Endothelial cell of umbilical vein (primary cell): ENCODE measurements at regions not wholly inside any gene's neighbourhood (a gene's known extent, or its start where the extent isn't known, plus 50 kb on each side); places are given as distances from the start of the nearest gene placed in this dataset.

Experiments used
- BruUV-seq: library from RNA; stranded (reverse); fragments of 400-500 nt; replicated peaks from 2 replicates; lab custom pipeline; 2021; lab: Mats Ljungman, UMichigan
- CTCF ChIA-PET: fragments of 300-600, 350-600 bp; sonication (Branson Sonifier 250); formaldehyde crosslinking; loops from one replicate; lab custom pipeline; 2021; ENCODE audit warnings: antibody characterized with exemption, inconsistent platforms; lab: Charles Lee
- POLR2A ChIA-PET: fragments of 300-600, 350-600 bp; sonication (Branson Sonifier 250); formaldehyde crosslinking; loops from one replicate; lab custom pipeline; 2021; ENCODE audit warnings: antibody characterized with exemption, inconsistent platforms; lab: Charles Lee
- DNase-seq: peaks from one replicate; pipeline ENCODE4 v3.0.0-alpha.2; 2011; ENCODE audit warnings: low read depth, low spot score
- FAIRE-seq: peaks from 2 replicates; lab custom pipeline; 2011; peaks lifted over from hg19 to GRCh38; lab: Jason Lieb, UNC
- H2AFZ ChIP-seq: 2 replicates; pipeline ENCODE4 v1.6.0; 2012; ENCODE audit warnings: low read depth, low read length, control low read depth, inconsistent platforms
- H3K27ac ChIP-seq: 2 replicates; pipeline ENCODE4 v1.5.1; 2011; ENCODE audit warnings: low read depth, mild to moderate bottlenecking, control low read depth, low read length, moderate library complexity; ENCODE audit not compliant: insufficient read depth
- H3K27me3 ChIP-seq, 2 experiments: 2 replicates each; pipeline versions ENCODE4 v1.6.0 to v1.6.1; 2011; ENCODE audit warnings: low read length in 2 of 2, mixed read lengths in 1 of 2; ENCODE audit not compliant: control insufficient read depth in 2 of 2, insufficient read depth in 2 of 2
- H3K36me3 ChIP-seq, 2 experiments: 2 replicates in 1 of 2; 3 replicates in 1 of 2; pipeline ENCODE4 v1.5.1; 2011; ENCODE audit warnings: low read length in 2 of 2, mild to moderate bottlenecking in 1 of 2, moderate library complexity in 1 of 2; ENCODE audit not compliant: control insufficient read depth in 2 of 2, insufficient read depth in 2 of 2; ENCODE audit errors: extremely low read depth in 1 of 2
- H3K4me1 ChIP-seq: 3 replicates; pipeline ENCODE4 v1.5.1; 2011; ENCODE audit warnings: mild to moderate bottlenecking, low read length; ENCODE audit not compliant: control insufficient read depth, insufficient read depth; ENCODE audit errors: extremely low read depth
- H3K4me2 ChIP-seq: 2 replicates; pipeline ENCODE4 v1.6.1; 2011; ENCODE audit warnings: low read length, control low read depth, mixed read lengths; ENCODE audit not compliant: insufficient read depth
- H3K4me3 ChIP-seq, 3 experiments: fragments of 200-600 bp in 1 of 3; sonication (generic), shearing (Covaris generic) in 1 of 3; replicated peaks in 1 of 3; 2 replicates each; pipeline ENCODE4 v1.5.1; 2011 to 2016; ENCODE audit warnings: control low read depth in 3 of 3, low read length in 3 of 3, mild to moderate bottlenecking in 2 of 3, inconsistent platforms in 1 of 3, low read depth in 1 of 3, moderate library complexity in 1 of 3; ENCODE audit not compliant: insufficient read depth in 1 of 3
- H3K79me2 ChIP-seq: 2 replicates; pipeline ENCODE4 v1.6.0; 2012; ENCODE audit warnings: low read length, inconsistent platforms; ENCODE audit not compliant: control insufficient read depth, insufficient read depth
- H3K9ac ChIP-seq: replicated peaks from 2 replicates; pipeline ENCODE3; 2011; ENCODE audit warnings: low read length, control low read depth; ENCODE audit not compliant: insufficient read depth; ENCODE audit errors: extremely low read depth
- H3K9me1 ChIP-seq: replicated peaks from 3 replicates; pipeline ENCODE4 v1.6.0; 2011; ENCODE audit warnings: mild to moderate bottlenecking, low read length; ENCODE audit not compliant: control insufficient read depth, insufficient read depth; ENCODE audit errors: extremely low read depth
- H3K9me3 ChIP-seq: replicated peaks from 2 replicates; pipeline ENCODE4 v1.5.1; 2012; ENCODE audit warnings: low read length, inconsistent platforms; ENCODE audit not compliant: control insufficient read depth, insufficient read depth
- H4K20me1 ChIP-seq: replicated peaks from 2 replicates; pipeline ENCODE3; 2011; ENCODE audit warnings: mild to moderate bottlenecking, low read length; ENCODE audit not compliant: control insufficient read depth, insufficient read depth; ENCODE audit errors: extremely low read depth
- EZH2 ChIP-seq: IDR thresholded peaks from 2 replicates; pipeline ENCODE4 v1.6.1; 2012; ENCODE audit warnings: borderline replicate concordance, low read depth, mild to moderate bottlenecking, moderate library complexity, low read length, inconsistent platforms; ENCODE audit not compliant: severe bottlenecking
- FOS ChIP-seq: IDR thresholded peaks from 2 replicates; pipeline ENCODE4 v1.6.1; 2011; ENCODE audit warnings: mild to moderate bottlenecking, low read length, moderate library complexity, borderline replicate concordance; ENCODE audit not compliant: insufficient read depth
- GATA2 ChIP-seq: IDR thresholded peaks from 2 replicates; pipeline ENCODE4 v1.7.0; 2011; ENCODE audit warnings: low read depth, mild to moderate bottlenecking, moderate library complexity, mixed read lengths, low read length; ENCODE audit not compliant: insufficient read length, insufficient read depth
- JUN ChIP-seq: IDR thresholded peaks from 2 replicates; pipeline ENCODE4 v1.6.1; 2011; ENCODE audit warnings: borderline replicate concordance, low read depth; ENCODE audit not compliant: insufficient read length, insufficient read depth
- MYC ChIP-seq: IDR thresholded peaks from one replicate; pipeline ENCODE4 v1.6.1; 2011; ENCODE audit warnings: mild to moderate bottlenecking, low read depth, low read length
- POLR2A ChIP-seq: IDR thresholded peaks from 2 replicates; pipeline ENCODE4 v1.6.1; 2012; ENCODE audit warnings: low read depth, mild to moderate bottlenecking, control low read depth, low read length
- POLR2AphosphoS5 ChIP-seq: IDR thresholded peaks from 2 replicates; pipeline ENCODE4 v1.6.1; 2012; ENCODE audit warnings: low read depth, mild to moderate bottlenecking, control low read depth, low read length, moderate library complexity; ENCODE audit not compliant: insufficient read depth
- dilution Hi-C: fragments of 300-500 bp; cut with MboI; formaldehyde crosslinking; loops from one replicate; pipeline ENCODE4 v1.15.0; 2019; ENCODE audit warnings: low sequenced_read_pairs; ENCODE audit not compliant: extremely low pct_ligation_motif_present
- intact Hi-C: fragments of 100-400 bp; cut with micrococcal nuclease; formaldehyde crosslinking; loops from one replicate; pipeline ENCODE4 v1.10.0; 2022
- TF ChIP-seq, protein P1 (sequence below): IDR thresholded peaks from 2 replicates; pipeline ENCODE4 v1.6.1; 2011; ENCODE audit not compliant: insufficient read depth, insufficient read length
- TF ChIP-seq, protein P2 (sequence below), 2 donors: IDR thresholded peaks; 1 replicate in 1 of 2; 2 replicates in 1 of 2; pipeline ENCODE4 v1.5.1; 2011; ENCODE audit warnings: low read length in 2 of 2, mild to moderate bottlenecking in 2 of 2, moderate library complexity in 2 of 2, control low read depth in 1 of 2, inconsistent platforms in 1 of 2, low read depth in 1 of 2; ENCODE audit not compliant: insufficient read depth in 1 of 2; ENCODE audit errors: extremely low read depth in 1 of 2

DNA sequence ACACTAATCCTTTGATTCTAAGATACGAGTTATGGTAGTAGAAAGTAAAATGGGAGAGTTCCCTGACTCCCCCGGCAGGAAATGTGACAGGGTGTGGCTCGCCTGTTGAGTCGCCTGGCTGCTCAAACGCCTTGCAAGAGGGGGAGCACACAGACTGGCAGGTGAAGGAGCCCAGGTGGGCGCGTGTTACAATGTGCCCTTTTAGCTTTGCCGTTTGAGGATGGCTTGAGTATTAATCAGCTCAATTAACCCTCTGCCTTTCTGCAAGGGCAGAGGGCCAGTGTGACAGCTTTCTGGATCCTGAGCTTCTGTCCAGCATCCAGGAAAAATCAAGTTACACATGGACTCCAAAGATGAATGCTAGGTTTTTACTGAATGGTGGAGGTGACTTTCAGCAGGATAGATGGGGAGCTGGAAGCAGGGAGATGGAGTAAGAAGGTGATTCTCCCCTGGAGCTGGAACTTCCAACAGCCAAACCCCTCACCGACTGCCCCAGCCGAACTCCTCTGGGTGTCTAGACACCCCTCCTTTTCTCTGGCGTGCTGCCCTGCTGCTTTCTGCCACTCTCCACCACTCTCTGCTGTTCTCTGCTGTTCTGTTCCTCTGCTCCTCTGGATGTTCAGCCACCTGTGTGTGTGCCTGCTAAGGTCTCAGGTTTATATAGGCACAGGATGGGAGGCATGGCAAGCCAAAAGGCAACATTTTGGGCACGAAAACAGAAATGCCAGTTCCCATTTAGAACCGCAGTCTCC is 548.8 kb upstream of the KCND2 start:
- H2AFZ ChIP-seq, result no peak overlapping the region

More for the DNA sequence above, 548.8 kb upstream of the KCND2 start:
- BruUV-seq, result no TSS peak
- Histone ChIP-seq H3K27ac (no peak overlapping the region), H3K4me3 (no peak overlapping the region), H3K27me3 (no peaks in the 10 kb centered on the region), H3K9me3 (no peaks in the 10 kb centered on the region), H3K4me1 (peaks cover 19% of the 10 kb centered on the region), H3K79me2 (no peaks in the 10 kb centered on the region), H3K4me2 (no peak overlapping the region), H3K9ac (no peak overlapping the region), H4K20me1 (no peaks in the 10 kb centered on the region), H3K9me1 (no peaks in the 10 kb centered on the region), H3K36me3 (no peaks in the 10 kb centered on the region)
- no peak for TF ChIP-seq MYC
- TF ChIP-seq EZH2, result no peak
- no peak for TF ChIP-seq POLR2A
- TF ChIP-seq, protein P1, sequence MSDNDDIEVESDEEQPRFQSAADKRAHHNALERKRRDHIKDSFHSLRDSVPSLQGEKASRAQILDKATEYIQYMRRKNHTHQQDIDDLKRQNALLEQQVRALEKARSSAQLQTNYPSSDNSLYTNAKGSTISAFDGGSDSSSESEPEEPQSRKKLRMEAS, result no peak
- TF ChIP-seq GATA2, result no peak
- no peak for TF ChIP-seq FOS
- TF ChIP-seq JUN, result no peak
- TF ChIP-seq, protein P2, sequence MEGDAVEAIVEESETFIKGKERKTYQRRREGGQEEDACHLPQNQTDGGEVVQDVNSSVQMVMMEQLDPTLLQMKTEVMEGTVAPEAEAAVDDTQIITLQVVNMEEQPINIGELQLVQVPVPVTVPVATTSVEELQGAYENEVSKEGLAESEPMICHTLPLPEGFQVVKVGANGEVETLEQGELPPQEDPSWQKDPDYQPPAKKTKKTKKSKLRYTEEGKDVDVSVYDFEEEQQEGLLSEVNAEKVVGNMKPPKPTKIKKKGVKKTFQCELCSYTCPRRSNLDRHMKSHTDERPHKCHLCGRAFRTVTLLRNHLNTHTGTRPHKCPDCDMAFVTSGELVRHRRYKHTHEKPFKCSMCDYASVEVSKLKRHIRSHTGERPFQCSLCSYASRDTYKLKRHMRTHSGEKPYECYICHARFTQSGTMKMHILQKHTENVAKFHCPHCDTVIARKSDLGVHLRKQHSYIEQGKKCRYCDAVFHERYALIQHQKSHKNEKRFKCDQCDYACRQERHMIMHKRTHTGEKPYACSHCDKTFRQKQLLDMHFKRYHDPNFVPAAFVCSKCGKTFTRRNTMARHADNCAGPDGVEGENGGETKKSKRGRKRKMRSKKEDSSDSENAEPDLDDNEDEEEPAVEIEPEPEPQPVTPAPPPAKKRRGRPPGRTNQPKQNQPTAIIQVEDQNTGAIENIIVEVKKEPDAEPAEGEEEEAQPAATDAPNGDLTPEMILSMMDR (IDR thresholded peaks at IDR 0.05; ENCODE audit: extremely low read depth in 1 of 2, insufficient read depth in 1 of 2, low read depth in 1 of 2, low read length in 2 of 2), result no peak
- TF ChIP-seq POLR2AphosphoS5, result no peak
- ChIA-PET POLR2A (no interaction called here), CTCF (no interaction called here)
- DNase-seq (no peak), FAIRE-seq (no peak)
- dilution Hi-C loops (no loop called here), intact Hi-C loops (no loop called here)
